ENCODE measurements at regions not wholly inside any gene's neighbourhood (a gene's known extent, or its start where the extent isn't known, plus 50 kb on each side); places are given as distances from the start of the nearest gene placed in this dataset.
A peak's percentile ranks its signal among the peaks of the same experiment; 100 is the strongest.

DNA sequence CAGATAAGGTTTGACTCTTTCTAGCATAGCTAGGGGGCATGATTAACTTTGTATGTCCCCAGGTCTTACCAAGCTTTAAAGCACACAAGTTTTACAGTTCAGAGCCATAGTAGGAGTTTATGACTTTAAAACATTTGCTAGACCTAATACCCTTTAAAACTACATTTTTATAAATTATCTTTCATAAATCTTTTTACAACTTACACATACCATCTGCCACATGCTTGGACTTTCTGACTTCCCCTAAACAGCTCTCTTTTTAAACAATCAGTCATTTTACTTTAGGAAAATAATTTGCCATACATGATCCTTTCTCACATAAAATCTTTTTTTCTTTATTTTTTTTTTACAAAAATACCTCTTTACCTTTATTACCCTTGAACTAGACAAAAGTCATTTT, 735.3 kb upstream of the CADM2 start:
- peaks cover 8% of the 10 kb centered on the region for H3K9me3 Mint-ChIP-seq (ENCODE audit: unreplicated experiment)
- no peaks in the 10 kb centered on the region for H3K36me3 Mint-ChIP-seq (ENCODE audit: insufficient read depth, unreplicated experiment)
- H3K4me3 Mint-ChIP-seq (ENCODE audit: unreplicated experiment), result no peak overlapping the region
- POLR2A ChIA-PET, result interaction anchor here (0.6 kb wide), 1 partner anchor 37 kb away, joined by 3 read pairs; no protein-coding TSS in a partner anchor
- intact Hi-C loops (cut with micrococcal nuclease), result no loop called here
- TF ChIP-seq, protein P1, sequence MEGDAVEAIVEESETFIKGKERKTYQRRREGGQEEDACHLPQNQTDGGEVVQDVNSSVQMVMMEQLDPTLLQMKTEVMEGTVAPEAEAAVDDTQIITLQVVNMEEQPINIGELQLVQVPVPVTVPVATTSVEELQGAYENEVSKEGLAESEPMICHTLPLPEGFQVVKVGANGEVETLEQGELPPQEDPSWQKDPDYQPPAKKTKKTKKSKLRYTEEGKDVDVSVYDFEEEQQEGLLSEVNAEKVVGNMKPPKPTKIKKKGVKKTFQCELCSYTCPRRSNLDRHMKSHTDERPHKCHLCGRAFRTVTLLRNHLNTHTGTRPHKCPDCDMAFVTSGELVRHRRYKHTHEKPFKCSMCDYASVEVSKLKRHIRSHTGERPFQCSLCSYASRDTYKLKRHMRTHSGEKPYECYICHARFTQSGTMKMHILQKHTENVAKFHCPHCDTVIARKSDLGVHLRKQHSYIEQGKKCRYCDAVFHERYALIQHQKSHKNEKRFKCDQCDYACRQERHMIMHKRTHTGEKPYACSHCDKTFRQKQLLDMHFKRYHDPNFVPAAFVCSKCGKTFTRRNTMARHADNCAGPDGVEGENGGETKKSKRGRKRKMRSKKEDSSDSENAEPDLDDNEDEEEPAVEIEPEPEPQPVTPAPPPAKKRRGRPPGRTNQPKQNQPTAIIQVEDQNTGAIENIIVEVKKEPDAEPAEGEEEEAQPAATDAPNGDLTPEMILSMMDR (IDR thresholded peaks at IDR 0.05; ENCODE audit: unreplicated experiment), result no peak
- H3K27me3 Mint-ChIP-seq (ENCODE audit: insufficient read depth, unreplicated experiment), result no peaks in the 10 kb centered on the region
- CTCF ChIA-PET, result interaction anchor here (0.6 kb wide), 2 partner anchors 11 to 981 kb away, joined by 3 to 4 read pairs; no protein-coding TSS in a partner anchor
- BruUV-seq (replicated peaks), result no TSS peak
- peak; percentile 2 for DNase-seq (ENCODE audit: unreplicated experiment)
- H3K4me1 Mint-ChIP-seq (ENCODE audit: insufficient read depth, unreplicated experiment), result peaks cover 6% of the 10 kb centered on the region
- H3K27ac Mint-ChIP-seq (ENCODE audit: low read depth, unreplicated experiment), result no peak overlapping the region

DNA sequence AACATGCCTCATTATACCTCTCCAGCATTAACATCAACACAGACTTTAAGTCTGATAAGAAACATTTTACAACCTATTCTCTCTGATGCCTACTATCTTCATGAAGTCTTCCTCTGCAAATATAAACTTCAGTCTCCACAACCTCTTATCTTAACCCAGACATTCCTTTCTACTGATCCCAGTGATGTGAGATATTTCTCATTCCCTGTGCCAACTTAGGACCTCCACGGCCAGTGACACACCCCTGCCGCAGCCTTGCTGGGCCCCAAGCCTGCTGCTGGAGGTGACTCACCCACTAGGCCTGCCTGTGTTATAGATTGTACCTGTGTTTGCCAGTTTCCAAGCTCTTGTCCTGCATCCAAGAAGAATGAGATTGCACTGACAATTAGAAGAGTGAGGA, 734.5 kb upstream of the CADM2 start:
- Mint-ChIP-seq H3K36me3 (ENCODE audit: insufficient read depth, unreplicated experiment) (no peaks in the 10 kb centered on the region), H3K27me3 (ENCODE audit: insufficient read depth, unreplicated experiment) (no peaks in the 10 kb centered on the region), H3K27ac (ENCODE audit: low read depth, unreplicated experiment) (no peak overlapping the region), H3K4me3 (ENCODE audit: unreplicated experiment) (no peak overlapping the region), H3K9me3 (ENCODE audit: unreplicated experiment) (peaks cover 8% of the 10 kb centered on the region), H3K4me1 (ENCODE audit: insufficient read depth, unreplicated experiment) (peaks cover 5% of the 10 kb centered on the region)
- BruUV-seq (replicated peaks), result no TSS peak
- ChIA-PET CTCF (interaction anchor here (0.6 kb wide), 1 partner anchor 11 kb away, joined by 3 read pairs; no protein-coding TSS in a partner anchor), POLR2A (no interaction called here)
- DNase-seq (ENCODE audit: unreplicated experiment), result no peak
- TF ChIP-seq, protein P1 (IDR thresholded peaks at IDR 0.05; ENCODE audit: unreplicated experiment), result no peak
- intact Hi-C loops (cut with micrococcal nuclease), result no loop called here

DNA sequence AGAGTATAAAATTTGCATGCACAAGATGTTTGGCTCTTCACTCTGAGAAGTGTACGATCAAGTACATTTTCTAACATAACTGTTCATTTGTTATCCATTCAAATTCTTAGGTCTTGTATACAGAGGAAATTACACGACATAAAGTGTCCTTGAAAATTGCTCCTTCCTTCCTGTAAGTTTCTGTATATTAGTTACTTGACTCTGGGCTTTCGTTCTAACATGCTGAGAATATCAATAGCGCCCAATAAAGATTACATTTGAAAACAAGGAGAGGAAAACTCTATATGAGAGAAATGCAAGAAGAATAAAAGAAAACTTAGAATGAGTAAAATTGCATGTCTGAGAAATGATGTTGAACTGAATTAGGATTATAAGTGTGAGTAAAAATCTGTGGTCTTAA, 722.5 kb upstream of the CADM2 start:
- intact Hi-C loops (cut with micrococcal nuclease), result no loop called here
- BruUV-seq (replicated peaks), result no TSS peak
- Mint-ChIP-seq H3K4me3 (ENCODE audit: unreplicated experiment) (peak overlapping the region; percentile 35), H3K27ac (ENCODE audit: low read depth, unreplicated experiment) (no peak overlapping the region), H3K36me3 (ENCODE audit: insufficient read depth, unreplicated experiment) (no peaks in the 10 kb centered on the region), H3K9me3 (ENCODE audit: unreplicated experiment) (peaks cover 7% of the 10 kb centered on the region), H3K4me1 (ENCODE audit: insufficient read depth, unreplicated experiment) (no peaks in the 10 kb centered on the region), H3K27me3 (ENCODE audit: insufficient read depth, unreplicated experiment) (no peaks in the 10 kb centered on the region)
- no peak for DNase-seq (ENCODE audit: unreplicated experiment)
- CTCF ChIA-PET, result no interaction called here
- TF ChIP-seq, protein P1 (IDR thresholded peaks at IDR 0.05; ENCODE audit: unreplicated experiment), result no peak
- POLR2A ChIA-PET, result no interaction called here

DNA sequence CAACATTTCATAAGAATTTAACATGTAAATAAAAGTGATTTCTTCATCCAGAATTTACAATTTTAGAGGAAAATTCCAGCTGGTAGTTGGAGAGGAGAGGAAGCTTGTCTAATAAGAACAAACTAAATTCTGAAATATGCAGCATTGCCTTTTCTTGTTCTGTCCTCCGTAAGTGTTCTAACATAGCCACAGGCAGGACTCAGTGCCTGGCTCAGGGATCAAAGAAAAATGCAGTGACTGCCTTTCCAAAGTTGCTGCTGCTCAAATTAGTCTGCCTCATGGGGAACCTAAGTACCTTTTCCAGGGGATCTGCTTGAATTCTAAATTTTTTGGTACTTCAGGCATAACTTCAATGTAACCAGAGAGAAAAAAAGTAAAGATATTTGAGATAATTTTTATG, 713.0 kb upstream of the CADM2 start:
- no peak overlapping the region for H3K4me3 Mint-ChIP-seq (ENCODE audit: unreplicated experiment)
- intact Hi-C loops (cut with micrococcal nuclease), result no loop called here
- H3K36me3 Mint-ChIP-seq (ENCODE audit: insufficient read depth, unreplicated experiment), result no peaks in the 10 kb centered on the region
- no peaks in the 10 kb centered on the region for H3K27me3 Mint-ChIP-seq (ENCODE audit: insufficient read depth, unreplicated experiment)
- H3K4me1 Mint-ChIP-seq (ENCODE audit: insufficient read depth, unreplicated experiment), result no peaks in the 10 kb centered on the region
- no TSS peak for BruUV-seq (replicated peaks)
- ChIA-PET POLR2A (no interaction called here), CTCF (no interaction called here)
- no peak for DNase-seq (ENCODE audit: unreplicated experiment)
- TF ChIP-seq, protein P1 (IDR thresholded peaks at IDR 0.05; ENCODE audit: unreplicated experiment), result no peak
- no peak overlapping the region for H3K27ac Mint-ChIP-seq (ENCODE audit: low read depth, unreplicated experiment)
- H3K9me3 Mint-ChIP-seq (ENCODE audit: unreplicated experiment), result peaks cover 8% of the 10 kb centered on the region

Data from MCF 10A (cell line).